Activated naive CD8-positive, alpha-beta T cell treated with anti-CD3 and anti-CD28 coated beads, Interleukin-2, amount 10 ng/mL, durations not matched to agents 7 days and 5 days (primary cell): ENCODE measurements at regions not wholly inside any gene's neighbourhood (a gene's known extent, or its start where the extent isn't known, plus 50 kb on each side); places are given as distances from the start of the nearest gene placed in this dataset.

Experiments
- ATAC-seq: fragments of 150-1000 bp; cut with Tn5 transposase; one replicate; pipeline ENCODE4 v1.10.0; 2021; ENCODE audit warnings: low read depth, moderate library complexity
- POLR2A ChIA-PET: fragments of 350-600 bp; sonication (Branson Sonifier 250); formaldehyde crosslinking; loops from one replicate; lab custom pipeline; 2021; ENCODE audit warnings: antibody characterized with exemption; lab: Charles Lee
- DNase-seq: peaks from one replicate; pipeline ENCODE4 v3.0.0; 2021
- H3K27ac Mint-ChIP-seq: one replicate; pipeline ENCODE4 v1.8.0; 2022; ENCODE audit warnings: mild to moderate bottlenecking, mixed read lengths
- H3K27me3 Mint-ChIP-seq: one replicate; pipeline ENCODE4 v1.8.0; 2022; ENCODE audit warnings: mild to moderate bottlenecking, moderate library complexity, mixed read lengths
- H3K36me3 Mint-ChIP-seq: one replicate; pipeline ENCODE4 v1.8.0; 2021; ENCODE audit warnings: mild to moderate bottlenecking, mixed read lengths
- H3K4me1 Mint-ChIP-seq: one replicate; pipeline ENCODE4 v1.8.0; 2021; ENCODE audit warnings: mixed read lengths
- H3K4me3 Mint-ChIP-seq: one replicate; pipeline ENCODE4 v1.8.0; 2022; ENCODE audit warnings: mild to moderate bottlenecking, moderate library complexity, mixed read lengths
- H3K9me3 Mint-ChIP-seq: one replicate; pipeline ENCODE4 v1.8.0; 2021; ENCODE audit warnings: mixed read lengths

- H3K4me1 Mint-ChIP-seq, result no peaks in the 10 kb centered on the region
- no peak overlapping the region for H3K4me3 Mint-ChIP-seq
- POLR2A ChIA-PET, result no interaction called here
- DNase-seq (no peak), ATAC-seq (no peak)
- H3K27ac Mint-ChIP-seq, result no peak overlapping the region
- H3K36me3 Mint-ChIP-seq, result no peaks in the 10 kb centered on the region
- H3K9me3 Mint-ChIP-seq, result no peaks in the 10 kb centered on the region
- H3K27me3 Mint-ChIP-seq, result peaks cover 3% of the 10 kb centered on the region
Observed at GRCh38 chr12:62998454-62998853, 63.5 kb upstream of the PPM1H start.

GRCh38 chr12:62995097-62995496 is 60.1 kb upstream of the PPM1H start:
- DNase-seq (no peak), ATAC-seq (no peak)
- H3K4me3 Mint-ChIP-seq, result no peak overlapping the region
- no peaks in the 10 kb centered on the region for H3K27me3 Mint-ChIP-seq
- no peaks in the 10 kb centered on the region for H3K9me3 Mint-ChIP-seq
- no peaks in the 10 kb centered on the region for H3K4me1 Mint-ChIP-seq
- H3K36me3 Mint-ChIP-seq, result no peaks in the 10 kb centered on the region
- no peak overlapping the region for H3K27ac Mint-ChIP-seq
- POLR2A ChIA-PET, result no interaction called here

GRCh38 chr12:62986844-62987243 is 51.9 kb upstream of the PPM1H start:
- Mint-ChIP-seq H3K9me3 (no peaks in the 10 kb centered on the region), H3K27ac (no peak overlapping the region), H3K4me1 (no peaks in the 10 kb centered on the region), H3K4me3 (no peak overlapping the region), H3K36me3 (no peaks in the 10 kb centered on the region), H3K27me3 (peaks cover 4% of the 10 kb centered on the region)
- ATAC-seq (no peak), DNase-seq (no peak)
- POLR2A ChIA-PET, result no interaction called here
